Mesendoderm (in vitro differentiated cells): ENCODE measurements at regions not wholly inside any gene's neighbourhood (a gene's known extent, or its start where the extent isn't known, plus 50 kb on each side); places are given as distances from the start of the nearest gene placed in this dataset.

Source experiments
- DNase-seq: peaks from one replicate; pipeline ENCODE4 v3.0.0; 2013
- H2AK5ac ChIP-seq: 2 replicates; pipeline ENCODE4 v1.6.1; 2013; ENCODE audit warnings: low read length, inconsistent platforms
- H2BK120ac ChIP-seq: 2 replicates; pipeline ENCODE4 v1.6.1; 2013; ENCODE audit warnings: low read depth, mild to moderate bottlenecking, low read length, moderate library complexity, mixed read lengths
- H2BK15ac ChIP-seq: replicated peaks from 2 replicates; pipeline ENCODE4 v1.6.1; 2013; ENCODE audit warnings: low read depth, mild to moderate bottlenecking, moderate library complexity
- H2BK5ac ChIP-seq: 2 replicates; pipeline ENCODE4 v1.6.1; 2013; ENCODE audit warnings: low read length, inconsistent platforms
- H3K18ac ChIP-seq: 2 replicates; pipeline ENCODE4 v1.6.1; 2013; ENCODE audit warnings: mild to moderate bottlenecking, low read length, mixed read lengths
- H3K23ac ChIP-seq: one replicate; pipeline ENCODE4 v1.6.1; 2013; ENCODE audit warnings: low read length
- H3K27ac ChIP-seq: 2 replicates; pipeline ENCODE4 v1.5.1; 2013; ENCODE audit warnings: low read depth, mild to moderate bottlenecking, inconsistent platforms, low read length, moderate library complexity
- H3K27me3 ChIP-seq: 2 replicates; pipeline ENCODE4 v1.6.1; 2013; ENCODE audit warnings: low read length, control low read depth, mild to moderate bottlenecking, inconsistent platforms; ENCODE audit not compliant: insufficient read depth, poor library complexity
- H3K36me3 ChIP-seq: 2 replicates; pipeline ENCODE4 v1.6.1; 2013; ENCODE audit warnings: low read length, inconsistent platforms; ENCODE audit not compliant: control insufficient read depth, insufficient read depth
- H3K4ac ChIP-seq: one replicate; pipeline ENCODE4 v1.6.1; 2013; ENCODE audit warnings: low read depth, mild to moderate bottlenecking, low read length, moderate library complexity
- H3K4me1 ChIP-seq: 2 replicates; pipeline ENCODE4 v1.6.1; 2013; ENCODE audit warnings: low read depth, low read length, inconsistent platforms; ENCODE audit not compliant: control insufficient read depth
- H3K4me2 ChIP-seq: 2 replicates; pipeline ENCODE4 v1.6.1; 2013; ENCODE audit warnings: low read length
- H3K4me3 ChIP-seq: 2 replicates; pipeline ENCODE4 v1.5.1; 2013; ENCODE audit warnings: mild to moderate bottlenecking, low read length
- H3K56ac ChIP-seq: one replicate; pipeline ENCODE4 v1.6.1; 2013; ENCODE audit warnings: low read length
- H3K79me1 ChIP-seq: 2 replicates; pipeline ENCODE4 v1.6.1; 2013; ENCODE audit warnings: low read length, inconsistent platforms
- H3K79me2 ChIP-seq: 2 replicates; pipeline ENCODE4 v1.6.1; 2013; ENCODE audit warnings: mild to moderate bottlenecking, low read length; ENCODE audit not compliant: control insufficient read depth, insufficient read depth
- H3K9ac ChIP-seq: 2 replicates; pipeline ENCODE4 v1.6.1; 2013; ENCODE audit warnings: low read length, inconsistent platforms
- H4K5ac ChIP-seq: one replicate; pipeline ENCODE4 v1.6.1; 2013; ENCODE audit warnings: low read length
- H4K8ac ChIP-seq: one replicate; pipeline ENCODE4 v1.6.1; 2013; ENCODE audit warnings: low read depth, mild to moderate bottlenecking, control low read depth, low read length, moderate library complexity
- WGBS: extraction: QIAGEN DNeasy Blood & Tissue Kit; methylation state at CpG from one replicate; pipeline ENCODE4 v1.1.7; 2013; ENCODE audit warnings: low lambda C conversion rate, missing lambda C conversion rate; ENCODE audit not compliant: insufficient coverage; ENCODE audit errors: extremely low coverage; 5-methylcytosine and 5-hydroxymethylcytosine counted together

DNA sequence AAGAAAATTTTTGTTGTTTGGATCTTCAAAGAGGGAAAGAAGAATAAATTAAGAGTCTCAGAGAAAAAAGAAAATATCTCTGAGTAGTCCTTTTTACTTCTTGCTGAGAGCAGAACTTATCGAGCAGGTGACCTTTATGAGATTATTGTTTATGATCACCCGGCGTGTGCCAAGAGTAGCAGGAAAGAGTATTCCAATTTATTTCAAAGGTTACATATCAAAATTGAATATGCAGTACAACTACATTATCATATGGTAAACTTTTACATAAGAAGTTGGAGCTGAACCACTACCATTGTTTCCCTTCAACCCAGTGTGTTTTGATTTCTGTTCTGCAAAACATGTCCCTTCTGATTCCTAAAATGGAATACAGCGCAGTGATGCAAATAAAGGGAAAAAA lies 204.3 kb upstream of the SNX7 start:
- Histone ChIP-seq H3K4me1 (peaks cover 4% of the 10 kb centered on the region), H3K23ac (no peak overlapping the region), H3K79me2 (no peaks in the 10 kb centered on the region), H3K56ac (no peak overlapping the region), H3K79me1 (no peaks in the 10 kb centered on the region), H2BK5ac (no peak overlapping the region), H2AK5ac (no peak overlapping the region), H3K36me3 (no peaks in the 10 kb centered on the region), H3K4me3 (no peak overlapping the region), H2BK120ac (no peak overlapping the region), H3K27me3 (no peaks in the 10 kb centered on the region), H3K4me2 (no peak overlapping the region), H3K4ac (no peak overlapping the region), H4K5ac (no peak overlapping the region), H3K27ac (no peak overlapping the region), H2BK15ac (no peak overlapping the region), H4K8ac (no peak overlapping the region), H3K9ac (no peak overlapping the region), H3K18ac (no peak overlapping the region)
- DNase-seq = no peak
- WGBS = no CpG with 5 or more reads among the region's 4 CpGs

DNA sequence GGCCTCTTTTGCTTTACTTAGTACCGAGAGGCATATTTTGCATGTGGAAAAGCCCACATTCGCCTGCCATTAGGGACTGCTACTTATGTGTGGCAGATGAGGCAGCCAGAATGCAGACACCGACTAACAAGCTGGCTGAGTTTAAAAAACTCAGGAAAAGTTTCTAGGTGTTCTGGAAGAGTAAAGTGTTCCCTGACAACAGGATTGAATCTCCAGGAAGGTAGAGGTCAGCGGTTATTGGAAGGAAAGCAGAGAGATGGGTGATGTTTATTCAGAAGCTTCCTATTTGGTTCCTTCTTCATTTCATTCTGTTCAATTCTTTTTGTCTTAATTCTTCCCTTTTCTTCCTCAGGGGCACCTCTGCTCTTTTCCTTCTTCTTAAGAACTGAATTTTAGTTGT lies 206.9 kb upstream of the SNX7 start:
- Histone ChIP-seq H4K5ac (no peak overlapping the region), H3K9ac (no peak overlapping the region), H3K18ac (no peak overlapping the region), H3K56ac (no peak overlapping the region), H3K4me3 (no peak overlapping the region), H3K27ac (no peak overlapping the region), H3K4me1 (peaks cover 4% of the 10 kb centered on the region), H2BK5ac (no peak overlapping the region), H3K36me3 (no peaks in the 10 kb centered on the region), H3K79me2 (no peaks in the 10 kb centered on the region), H2BK120ac (no peak overlapping the region), H3K79me1 (no peaks in the 10 kb centered on the region), H3K27me3 (no peaks in the 10 kb centered on the region), H2AK5ac (no peak overlapping the region), H3K4me2 (no peak overlapping the region), H2BK15ac (no peak overlapping the region), H3K4ac (no peak overlapping the region), H3K23ac (no peak overlapping the region), H4K8ac (no peak overlapping the region)
- no peak for DNase-seq
- no CpG with 5 or more reads among the region's 4 CpGs for WGBS

DNA sequence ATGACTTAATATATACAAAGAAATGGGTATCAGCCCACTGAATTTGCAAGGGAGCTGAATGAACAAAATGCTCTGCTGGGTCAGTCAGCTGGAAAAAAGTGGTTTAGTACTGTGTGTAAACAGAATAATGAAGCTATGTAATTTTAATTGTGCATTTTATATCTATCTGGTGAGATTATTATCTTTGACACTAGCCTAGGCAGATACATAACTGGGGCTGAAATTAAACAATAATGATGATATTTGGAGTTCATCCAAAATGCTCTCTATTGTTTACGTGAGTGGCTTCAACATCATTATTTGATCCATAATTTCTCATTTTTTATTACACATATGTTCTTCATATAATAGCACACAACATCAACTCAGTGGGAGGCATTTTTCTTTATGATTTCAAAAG lies 208.5 kb upstream of the SNX7 start:
- Histone ChIP-seq H3K27me3 (no peaks in the 10 kb centered on the region), H2BK5ac (no peak overlapping the region), H3K56ac (no peak overlapping the region), H3K4ac (no peak overlapping the region), H3K23ac (no peak overlapping the region), H3K9ac (no peak overlapping the region), H3K79me1 (no peaks in the 10 kb centered on the region), H3K36me3 (no peaks in the 10 kb centered on the region), H4K8ac (no peak overlapping the region), H4K5ac (no peak overlapping the region), H3K4me3 (no peak overlapping the region), H3K18ac (no peak overlapping the region), H2BK15ac (no peak overlapping the region), H3K79me2 (no peaks in the 10 kb centered on the region), H3K27ac (no peak overlapping the region), H3K4me1 (peaks cover 2% of the 10 kb centered on the region), H2BK120ac (no peak overlapping the region), H2AK5ac (no peak overlapping the region), H3K4me2 (no peak overlapping the region)
- no CpG with 5 or more reads among the region's 1 CpG for WGBS
- DNase-seq = no peak

DNA sequence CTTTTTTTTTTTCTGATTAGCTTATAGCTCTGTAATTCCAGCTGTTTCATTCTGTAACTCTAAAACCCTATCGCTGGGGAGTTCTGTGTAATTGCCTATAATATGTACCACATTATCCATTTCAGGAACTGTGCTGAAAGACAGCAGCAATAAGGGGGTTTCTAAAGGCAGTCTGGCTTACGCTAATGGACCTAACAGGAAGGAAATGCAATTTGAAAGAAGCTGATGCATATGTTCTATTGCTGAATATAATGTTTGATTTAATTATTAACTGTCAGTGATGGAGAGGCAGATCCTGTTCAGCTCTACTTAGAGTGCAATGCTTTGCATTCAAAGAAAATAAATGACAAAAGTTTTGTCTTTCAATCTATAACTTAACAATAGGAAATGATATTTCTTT lies 209.4 kb upstream of the SNX7 start:
- no peaks in the 10 kb centered on the region for H3K27me3 ChIP-seq
- H4K8ac ChIP-seq = no peak overlapping the region
- no peak overlapping the region for H4K5ac ChIP-seq
- no peak for DNase-seq
- H2AK5ac ChIP-seq = no peak overlapping the region
- no peak overlapping the region for H2BK15ac ChIP-seq
- H3K9ac ChIP-seq = no peak overlapping the region
- H3K18ac ChIP-seq = no peak overlapping the region
- H3K23ac ChIP-seq = no peak overlapping the region
- no peaks in the 10 kb centered on the region for H3K36me3 ChIP-seq
- no peaks in the 10 kb centered on the region for H3K4me1 ChIP-seq
- H3K4me2 ChIP-seq = no peak overlapping the region
- H3K27ac ChIP-seq = no peak overlapping the region
- no peaks in the 10 kb centered on the region for H3K79me1 ChIP-seq
- no CpG with 5 or more reads among the region's 2 CpGs for WGBS
- H2BK120ac ChIP-seq = no peak overlapping the region
- no peak overlapping the region for H3K4me3 ChIP-seq
- no peak overlapping the region for H3K4ac ChIP-seq
- no peaks in the 10 kb centered on the region for H3K79me2 ChIP-seq
- no peak overlapping the region for H3K56ac ChIP-seq
- no peak overlapping the region for H2BK5ac ChIP-seq

DNA sequence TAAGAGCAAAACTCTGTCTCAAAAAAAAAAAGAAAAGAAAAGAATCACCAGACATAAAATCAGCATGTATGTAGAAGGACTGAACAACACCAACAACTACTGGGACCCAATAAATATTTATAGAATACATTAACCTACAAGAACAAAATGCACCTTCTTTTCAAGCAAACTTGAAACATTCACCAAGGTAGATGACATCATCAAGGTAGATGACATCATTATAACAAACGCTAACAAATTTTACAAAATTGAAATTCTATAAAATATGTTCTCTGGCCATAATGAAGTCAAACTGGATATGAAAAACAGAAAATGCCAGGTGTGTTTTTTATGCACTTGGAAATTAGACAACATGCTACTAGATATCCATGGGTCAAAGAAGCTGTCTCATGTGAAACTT lies 220.2 kb upstream of the SNX7 start:
- Histone ChIP-seq H4K8ac (no peak overlapping the region), H3K9ac (no peak overlapping the region), H3K23ac (no peak overlapping the region), H3K4me1 (no peaks in the 10 kb centered on the region), H3K4me2 (no peak overlapping the region), H3K27me3 (no peaks in the 10 kb centered on the region), H3K18ac (no peak overlapping the region), H2AK5ac (no peak overlapping the region), H3K79me1 (no peaks in the 10 kb centered on the region), H2BK120ac (no peak overlapping the region), H2BK15ac (no peak overlapping the region), H4K5ac (no peak overlapping the region), H3K79me2 (no peaks in the 10 kb centered on the region), H3K36me3 (no peaks in the 10 kb centered on the region), H2BK5ac (no peak overlapping the region), H3K27ac (no peak overlapping the region), H3K4ac (no peak overlapping the region), H3K56ac (no peak overlapping the region), H3K4me3 (no peak overlapping the region)
- no CpG with 5 or more reads among the region's 1 CpG for WGBS
- no peak for DNase-seq

DNA sequence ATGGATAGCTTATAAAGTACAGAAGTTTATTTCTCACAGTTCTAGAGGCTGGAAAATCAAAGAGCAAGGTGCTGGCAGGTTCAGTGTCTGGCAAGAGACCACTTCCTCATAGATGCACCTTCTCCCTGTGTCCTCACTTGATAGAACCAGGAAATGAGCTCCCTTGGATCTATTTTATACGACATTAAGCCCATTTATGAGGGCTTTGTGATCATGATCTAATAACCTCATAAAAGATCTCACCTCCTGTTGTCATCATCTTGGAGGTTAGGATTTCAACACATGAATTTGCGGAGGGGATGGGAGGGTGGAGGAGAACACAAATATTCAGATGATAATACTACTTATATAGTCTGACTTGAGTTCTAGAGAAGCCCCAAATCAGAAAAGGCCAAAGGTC lies 222.1 kb upstream of the SNX7 start:
- no peak overlapping the region for H2BK15ac ChIP-seq
- DNase-seq = no peak
- H4K5ac ChIP-seq = no peak overlapping the region
- no peak overlapping the region for H3K4me2 ChIP-seq
- no peak overlapping the region for H2BK120ac ChIP-seq
- H3K23ac ChIP-seq = no peak overlapping the region
- no peak overlapping the region for H3K4ac ChIP-seq
- H3K9ac ChIP-seq = no peak overlapping the region
- no peak overlapping the region for H2AK5ac ChIP-seq
- no peak overlapping the region for H3K18ac ChIP-seq
- no peaks in the 10 kb centered on the region for H3K4me1 ChIP-seq
- no peak overlapping the region for H3K27ac ChIP-seq
- no peaks in the 10 kb centered on the region for H3K27me3 ChIP-seq
- H3K56ac ChIP-seq = no peak overlapping the region
- no peaks in the 10 kb centered on the region for H3K79me2 ChIP-seq
- H3K4me3 ChIP-seq = no peak overlapping the region
- H4K8ac ChIP-seq = no peak overlapping the region
- H3K79me1 ChIP-seq = no peaks in the 10 kb centered on the region
- H3K36me3 ChIP-seq = no peaks in the 10 kb centered on the region
- WGBS = no CpG with 5 or more reads among the region's 2 CpGs
- no peak overlapping the region for H2BK5ac ChIP-seq
